ENCODE measurements at regions not wholly inside any gene's neighbourhood (a gene's known extent, or its start where the extent isn't known, plus 50 kb on each side); places are given as distances from the start of the nearest gene placed in this dataset.

DNA sequence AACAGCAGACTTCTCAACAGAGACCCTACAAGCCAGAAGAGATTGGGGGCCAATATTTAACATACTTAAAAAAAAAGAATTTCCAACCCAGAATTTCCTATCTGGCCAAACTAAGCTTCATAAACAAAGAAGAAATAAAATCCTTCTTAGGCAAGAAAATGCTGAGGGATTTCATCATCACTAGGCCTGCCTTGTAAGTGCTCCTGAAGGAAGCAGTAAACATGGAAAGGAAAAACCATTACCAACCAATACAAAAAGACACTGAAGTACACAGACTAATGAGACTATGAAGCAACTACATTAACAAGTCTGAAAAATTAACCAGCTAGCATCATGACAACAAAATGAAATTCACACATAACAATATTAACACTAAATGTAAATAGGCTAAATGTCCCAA, 947.9 kb upstream of the CHORDC1 start:
- H3K4me3 Mint-ChIP-seq, result no peak overlapping the region
- H3K79me2 ChIP-seq (ENCODE audit: insufficient read depth, low read length), result no peaks in the 10 kb centered on the region
- TF ChIP-seq, protein P1, sequence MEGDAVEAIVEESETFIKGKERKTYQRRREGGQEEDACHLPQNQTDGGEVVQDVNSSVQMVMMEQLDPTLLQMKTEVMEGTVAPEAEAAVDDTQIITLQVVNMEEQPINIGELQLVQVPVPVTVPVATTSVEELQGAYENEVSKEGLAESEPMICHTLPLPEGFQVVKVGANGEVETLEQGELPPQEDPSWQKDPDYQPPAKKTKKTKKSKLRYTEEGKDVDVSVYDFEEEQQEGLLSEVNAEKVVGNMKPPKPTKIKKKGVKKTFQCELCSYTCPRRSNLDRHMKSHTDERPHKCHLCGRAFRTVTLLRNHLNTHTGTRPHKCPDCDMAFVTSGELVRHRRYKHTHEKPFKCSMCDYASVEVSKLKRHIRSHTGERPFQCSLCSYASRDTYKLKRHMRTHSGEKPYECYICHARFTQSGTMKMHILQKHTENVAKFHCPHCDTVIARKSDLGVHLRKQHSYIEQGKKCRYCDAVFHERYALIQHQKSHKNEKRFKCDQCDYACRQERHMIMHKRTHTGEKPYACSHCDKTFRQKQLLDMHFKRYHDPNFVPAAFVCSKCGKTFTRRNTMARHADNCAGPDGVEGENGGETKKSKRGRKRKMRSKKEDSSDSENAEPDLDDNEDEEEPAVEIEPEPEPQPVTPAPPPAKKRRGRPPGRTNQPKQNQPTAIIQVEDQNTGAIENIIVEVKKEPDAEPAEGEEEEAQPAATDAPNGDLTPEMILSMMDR (IDR thresholded peaks at IDR 0.05), result no peak
- peaks cover 0 to 10% (median 0%) of the 10 kb centered on the region in 7 donors for H3K9me3 Mint-ChIP-seq
- H3K4me1 Mint-ChIP-seq, result no peaks in the 10 kb centered on the region
- H3K9ac ChIP-seq (ENCODE audit: insufficient read depth, low read length, poor library complexity, severe bottlenecking), result no peak overlapping the region
- H3K4me2 ChIP-seq (replicated peaks; ENCODE audit: extremely low read depth, low read length, poor library complexity, severe bottlenecking), result no peak overlapping the region
- H4K20me1 ChIP-seq (ENCODE audit: insufficient read depth, low read length), result no peaks in the 10 kb centered on the region
- H3K27me3 Mint-ChIP-seq (ENCODE audit: low read depth in 3 of 3), result peaks cover 0 to 2% (median 1%) of the 10 kb centered on the region in 3 donors
- H3K27ac Mint-ChIP-seq, result no peak overlapping the region
- intact Hi-C loops (cut with micrococcal nuclease), result no loop called here
- H3K36me3 ChIP-seq (replicated peaks in 1 of 2; ENCODE audit: control insufficient read depth in 1 of 2, insufficient read depth in 2 of 2, low read length in 2 of 2), result no peaks in the 10 kb centered on the region
- no peaks in the 10 kb centered on the region for H3K27me3 ChIP-seq (ENCODE audit: control insufficient read depth in 2 of 2, insufficient read depth in 2 of 2, low read length in 2 of 2)
- H3K27ac ChIP-seq (ENCODE audit: low read depth in 1 of 2, low read length in 2 of 2), result no peak overlapping the region
- DNase-seq, result no peak
- no peaks in the 10 kb centered on the region for H3K36me3 Mint-ChIP-seq
- no peak overlapping the region for H3K4me3 ChIP-seq (replicated peaks in 1 of 3; ENCODE audit: low read depth in 2 of 3, low read length in 3 of 3)
- H2AFZ ChIP-seq (ENCODE audit: insufficient read depth, low read depth, low read length, poor library complexity, severe bottlenecking), result no peak overlapping the region
- no peaks in the 10 kb centered on the region for H3K9me3 ChIP-seq (replicated peaks in 1 of 2; ENCODE audit: control insufficient read depth in 1 of 2, insufficient read depth in 1 of 2, low read length in 2 of 2)
- H3K4me1 ChIP-seq (ENCODE audit: control insufficient read depth in 1 of 2, insufficient read depth in 2 of 2, low read length in 2 of 2), result no peaks in the 10 kb centered on the region

GRCh38 chr11:91164452-91164822, 941.6 kb upstream of the CHORDC1 start:
- Mint-ChIP-seq H3K4me1 (no peaks in the 10 kb centered on the region), H3K36me3 (no peaks in the 10 kb centered on the region), H3K27ac (no peak overlapping the region), H3K4me3 (no peak overlapping the region), H3K9me3 (peaks cover 0 to 2% (median 0%) of the 10 kb centered on the region in 7 donors), H3K27me3 (ENCODE audit: low read depth in 3 of 3) (no peaks in the 10 kb centered on the region)
- Histone ChIP-seq H3K4me2 (replicated peaks; ENCODE audit: extremely low read depth, low read length, poor library complexity, severe bottlenecking) (no peak overlapping the region), H4K20me1 (ENCODE audit: insufficient read depth, low read length) (no peaks in the 10 kb centered on the region), H3K79me2 (ENCODE audit: insufficient read depth, low read length) (no peaks in the 10 kb centered on the region), H3K4me3 (replicated peaks in 1 of 3; ENCODE audit: low read depth in 2 of 3, low read length in 3 of 3) (no peak overlapping the region), H3K27ac (ENCODE audit: low read depth in 1 of 2, low read length in 2 of 2) (no peak overlapping the region), H3K27me3 (ENCODE audit: control insufficient read depth in 2 of 2, insufficient read depth in 2 of 2, low read length in 2 of 2) (no peaks in the 10 kb centered on the region), H3K9me3 (replicated peaks in 1 of 2; ENCODE audit: control insufficient read depth in 1 of 2, insufficient read depth in 1 of 2, low read length in 2 of 2) (no peaks in the 10 kb centered on the region), H3K9ac (ENCODE audit: insufficient read depth, low read length, poor library complexity, severe bottlenecking) (no peak overlapping the region), H3K36me3 (replicated peaks in 1 of 2; ENCODE audit: control insufficient read depth in 1 of 2, insufficient read depth in 2 of 2, low read length in 2 of 2) (no peaks in the 10 kb centered on the region), H2AFZ (ENCODE audit: insufficient read depth, low read depth, low read length, poor library complexity, severe bottlenecking) (no peak overlapping the region), H3K4me1 (ENCODE audit: control insufficient read depth in 1 of 2, insufficient read depth in 2 of 2, low read length in 2 of 2) (no peaks in the 10 kb centered on the region)
- DNase-seq, result no peak
- intact Hi-C loops (cut with micrococcal nuclease), result no loop called here
- 90% methylated on average over 2 of the region's 3 CpGs for WGBS (ENCODE audit: insufficient coverage)
- TF ChIP-seq, protein P1 (IDR thresholded peaks at IDR 0.05), result no peak

Measured in CD14-positive monocyte (primary cell).